ENCODE measurements at regions not wholly inside any gene's neighbourhood (a gene's known extent, or its start where the extent isn't known, plus 50 kb on each side); places are given as distances from the start of the nearest gene placed in this dataset.

- ChIA-PET POLR2A (no interaction called here), CTCF (ENCODE audit: low intra/inter-chr PET ratio) (no interaction called here)
- Histone ChIP-seq H3K27ac (ENCODE audit: extremely low read depth, low read depth, low read length) (no peak overlapping the region), H3K27me3 (ENCODE audit: control insufficient read depth in 2 of 2, insufficient read depth in 2 of 2, low read length in 2 of 2) (no peaks in the 10 kb centered on the region), H3K9me1 (ENCODE audit: control insufficient read depth, insufficient read depth, low read length) (no peaks in the 10 kb centered on the region), H3K9ac (ENCODE audit: insufficient read depth in 1 of 2, low read depth in 2 of 2, low read length in 2 of 2) (no peak overlapping the region), H3K4me1 (replicated peaks in 1 of 2; ENCODE audit: control insufficient read depth in 2 of 2, insufficient read depth in 2 of 2, low read length in 2 of 2) (no peaks in the 10 kb centered on the region), H3K79me2 (ENCODE audit: control insufficient read depth, insufficient read depth, low read length) (no peaks in the 10 kb centered on the region), H3K36me3 (ENCODE audit: control insufficient read depth, insufficient read depth, low read length) (no peaks in the 10 kb centered on the region), H3K4me2 (ENCODE audit: insufficient read depth, low read length) (no peak overlapping the region), H3K9me3 (replicated peaks; ENCODE audit: control insufficient read depth, insufficient read depth, low read depth, low read length) (no peaks in the 10 kb centered on the region), H2AFZ (ENCODE audit: low read depth, low read length) (no peak overlapping the region), H4K20me1 (replicated peaks; ENCODE audit: control insufficient read depth, insufficient read depth, low read length) (no peaks in the 10 kb centered on the region), H3K4me3 (no peak overlapping the region)
- DNase-seq (ENCODE audit: extremely low read depth in 1 of 4, low spot score in 3 of 4) (no peak), FAIRE-seq (no peak), ATAC-seq (no peak)
- no TSS peak for BruUV-seq (replicated peaks)
- in situ Hi-C loops (cut with MboI): no loop called here
- WGBS (ENCODE audit: insufficient coverage, low coverage, missing lambda C conversion rate): 0% methylated on average over 2 of the region's 2 CpGs
- intact Hi-C loops (cut with micrococcal nuclease): no loop called here
- TF ChIP-seq RFX5 (IDR thresholded peaks at IDR 0.05; ENCODE audit: low read depth, low read length) (no peak), ARID3B (CRISPR knock-in tag; IDR thresholded peaks at IDR 0.05; ENCODE audit: borderline replicate concordance) (no peak), MTA3 (IDR thresholded peaks at IDR 0.05; ENCODE audit: borderline replicate concordance) (no peak), ZBED1 (IDR thresholded peaks at IDR 0.05) (no peak), ZNF518B (CRISPR knock-in tag; IDR thresholded peaks at IDR 0.05) (no peak), ZBTB26 (CRISPR knock-in tag; IDR thresholded peaks at IDR 0.05) (no peak), ZNF592 (IDR thresholded peaks at IDR 0.05) (no peak)
Measured at GRCh38 chr14:62409626-62410300, 635.5 kb downstream of the KCNH5 start.
